Dedifferentiated amniotic fluid mesenchymal stem cell (primary cell): ENCODE measurements at regions not wholly inside any gene's neighbourhood (a gene's known extent, or its start where the extent isn't known, plus 50 kb on each side); places are given as distances from the start of the nearest gene placed in this dataset.
"Not testable (repeated sequence)": the region's sequence is repeated elsewhere in the genome, so short reads cannot be mapped to it uniquely, and the experiment has no call there.

ENCODE experiments used
- DNase-seq: peaks from one replicate; pipeline ENCODE4 v3.0.0-alpha.2; 2016; ENCODE audit errors: extremely low spot score

GRCh38 chr2:117199511-117199910 lies 615.0 kb upstream of the DDX18 start:
- DNase-seq = no peak

GRCh38 chr2:117212562-117212961 lies 601.9 kb upstream of the DDX18 start:
- no peak for DNase-seq

DNA sequence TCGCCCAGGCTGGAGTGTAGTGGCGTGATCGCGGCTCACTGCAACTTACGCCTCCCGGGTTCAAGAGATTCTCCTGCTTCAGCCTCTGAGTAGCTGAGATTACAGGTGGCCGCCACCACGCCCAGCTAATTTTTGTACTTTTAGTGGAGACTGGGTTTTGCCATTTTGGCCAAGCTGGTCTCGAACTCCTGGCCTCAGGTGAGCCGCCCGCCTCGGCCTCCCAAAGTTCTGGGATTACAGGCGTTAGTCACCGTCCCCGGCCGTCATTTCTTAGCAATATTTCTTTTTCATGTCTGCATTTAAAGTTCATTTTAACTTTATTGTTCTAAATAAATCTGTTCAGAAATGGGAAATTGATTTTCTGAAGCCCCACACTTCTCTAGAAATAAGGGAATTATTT lies 597.3 kb upstream of the DDX18 start:
- no peak for DNase-seq

DNA sequence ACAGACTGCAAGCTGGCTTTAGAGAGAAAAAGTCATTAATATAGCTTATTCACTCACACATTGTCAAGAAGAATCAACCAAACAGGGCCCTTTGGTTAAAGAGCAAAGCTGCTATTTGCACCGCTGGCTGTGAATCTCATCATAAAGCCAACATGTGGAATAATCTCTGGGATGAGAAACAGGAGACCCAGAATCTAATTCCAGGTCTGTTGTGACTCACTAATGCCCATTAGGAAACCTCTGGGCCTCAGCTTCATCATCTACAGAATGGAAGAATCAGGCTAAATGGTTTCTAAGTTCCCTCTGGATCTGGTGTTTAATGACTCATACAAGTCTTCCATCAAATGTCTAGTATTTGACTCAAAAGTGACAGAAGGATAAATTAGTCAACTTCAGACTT lies 591.7 kb upstream of the DDX18 start:
- DNase-seq = no peak

GRCh38 chr2:117232305-117232704 lies 582.2 kb upstream of the DDX18 start:
- DNase-seq = no peak

- DNase-seq = no peak
These were observed 557.1 kb upstream of the DDX18 start for GRCh38 chr2:117257362-117257761.

GRCh38 chr2:117269574-117269973 lies 544.9 kb upstream of the DDX18 start:
- DNase-seq = no peak

DNA sequence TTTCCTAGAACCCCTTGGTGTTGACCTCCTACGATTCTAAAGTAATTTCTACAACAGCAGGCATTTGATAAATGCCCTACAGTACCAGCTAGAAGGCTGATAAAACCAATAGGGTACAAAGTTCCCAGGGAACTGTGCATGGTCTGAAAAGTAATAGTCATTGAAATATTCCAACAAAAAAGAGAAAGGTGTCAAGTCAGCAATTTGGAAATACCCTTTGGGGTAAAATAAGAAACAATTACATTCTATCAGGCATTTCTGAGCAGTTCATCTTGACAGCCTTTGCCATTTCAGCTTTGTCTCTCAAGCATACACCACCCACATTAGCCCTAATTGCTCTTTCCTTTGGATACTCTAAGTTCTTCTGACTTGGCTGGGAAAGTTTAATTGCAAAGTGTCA lies 542.9 kb upstream of the DDX18 start:
- DNase-seq = no peak

DNA sequence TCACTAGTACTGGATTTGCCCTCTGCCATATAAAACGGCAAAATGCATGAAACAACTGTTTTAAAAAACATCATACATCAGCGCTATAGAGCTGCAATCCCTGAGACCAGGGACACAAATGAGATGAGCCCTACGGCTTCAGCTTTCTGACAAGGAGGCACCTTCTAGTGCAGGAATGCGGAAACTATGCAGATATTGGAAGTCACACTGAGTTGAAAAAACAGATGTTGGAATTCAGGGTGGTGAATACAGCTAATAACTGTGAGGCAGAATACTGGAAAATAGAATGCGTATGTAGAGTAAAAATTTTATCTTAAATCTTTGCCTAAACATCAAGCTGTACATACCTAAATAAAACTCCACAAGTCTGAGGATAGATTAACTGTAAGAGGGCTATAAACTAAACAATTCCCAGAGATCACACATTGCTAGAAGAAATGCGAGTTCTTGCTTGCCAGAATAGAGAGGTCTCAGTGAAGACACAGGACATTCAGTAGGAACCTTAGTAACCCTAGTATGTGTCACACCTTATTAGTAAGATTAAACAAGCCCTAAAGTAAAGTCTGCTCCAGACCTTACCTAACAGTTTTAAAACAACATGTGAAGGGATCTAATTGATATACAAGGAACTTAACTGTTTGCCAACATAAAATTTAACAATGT lies 541.4 kb upstream of the DDX18 start:
- no peak for DNase-seq

- peak; percentile 3 for DNase-seq
These were observed 521.5 kb upstream of the DDX18 start for GRCh38 chr2:117293012-117293411.

- DNase-seq = peak; percentile 9
These were observed 515.0 kb upstream of the DDX18 start for GRCh38 chr2:117299451-117299850.

GRCh38 chr2:117308861-117309770 lies 505.4 kb upstream of the DDX18 start:
- DNase-seq = no peak

- no peak for DNase-seq
These were observed 492.7 kb upstream of the DDX18 start for GRCh38 chr2:117321816-117322215.

DNA sequence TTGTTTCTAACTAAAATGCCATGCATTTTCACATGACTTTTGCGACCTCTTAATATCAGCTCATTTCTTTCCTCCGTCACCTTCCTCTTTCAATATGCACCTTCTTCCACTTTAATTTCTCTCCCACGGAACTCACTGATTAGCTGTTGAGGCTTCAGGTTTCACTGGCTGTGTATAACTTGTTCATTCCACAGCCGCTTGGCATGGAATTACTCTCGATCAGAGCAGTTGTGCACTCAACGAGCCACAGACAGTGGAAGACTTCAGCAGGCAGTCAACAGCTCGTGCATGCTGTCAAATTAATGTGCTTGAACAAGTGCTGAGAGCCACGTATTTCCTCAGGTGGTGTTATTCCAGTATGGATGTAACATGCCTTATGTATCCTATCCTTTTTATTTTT lies 491.2 kb upstream of the DDX18 start:
- no peak for DNase-seq

GRCh38 chr2:117330641-117331040 lies 483.9 kb upstream of the DDX18 start:
- DNase-seq = no peak

DNA sequence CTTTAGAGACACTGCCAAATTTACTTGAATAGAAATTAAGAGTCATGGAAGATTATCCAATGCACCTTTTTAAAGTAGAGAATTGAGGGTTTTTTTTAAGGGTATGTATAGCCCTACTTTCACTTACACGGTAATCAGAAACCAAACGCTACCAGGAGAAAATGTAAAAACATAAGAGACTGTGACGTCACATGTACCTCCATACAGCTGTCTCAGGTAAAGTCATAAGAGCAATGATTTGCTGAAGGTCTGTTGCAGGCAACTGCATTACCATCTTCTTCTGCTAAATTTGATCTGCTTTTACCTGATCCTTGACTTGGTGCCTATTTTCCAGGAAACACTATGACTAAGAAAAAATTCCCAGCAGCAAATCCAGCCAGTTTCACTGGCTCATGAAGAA lies 478.5 kb upstream of the DDX18 start:
- DNase-seq = no peak

- DNase-seq = no peak
These were observed 478.0 kb upstream of the DDX18 start for GRCh38 chr2:117336496-117336895.

GRCh38 chr2:117337981-117338380 lies 476.5 kb upstream of the DDX18 start:
- DNase-seq = not testable (repeated sequence)

DNA sequence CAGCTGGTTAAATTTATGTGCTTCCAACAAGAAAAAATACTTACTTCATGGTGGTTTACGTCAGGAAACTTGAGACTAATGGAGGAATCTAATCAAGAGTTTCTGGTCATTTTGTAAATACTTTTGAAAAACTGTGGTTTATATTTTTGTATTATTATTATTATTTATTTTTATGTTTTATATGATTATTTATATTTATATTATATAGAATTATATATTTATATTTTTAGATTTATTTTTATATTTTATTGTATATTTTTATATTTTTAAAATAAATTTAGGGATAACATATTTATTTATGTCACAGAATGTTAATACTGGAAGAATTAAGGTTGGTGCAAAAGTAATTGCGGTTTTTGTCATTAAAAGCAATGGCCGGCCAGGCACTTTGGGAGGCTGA lies 474.5 kb upstream of the DDX18 start:
- DNase-seq = no peak

DNA sequence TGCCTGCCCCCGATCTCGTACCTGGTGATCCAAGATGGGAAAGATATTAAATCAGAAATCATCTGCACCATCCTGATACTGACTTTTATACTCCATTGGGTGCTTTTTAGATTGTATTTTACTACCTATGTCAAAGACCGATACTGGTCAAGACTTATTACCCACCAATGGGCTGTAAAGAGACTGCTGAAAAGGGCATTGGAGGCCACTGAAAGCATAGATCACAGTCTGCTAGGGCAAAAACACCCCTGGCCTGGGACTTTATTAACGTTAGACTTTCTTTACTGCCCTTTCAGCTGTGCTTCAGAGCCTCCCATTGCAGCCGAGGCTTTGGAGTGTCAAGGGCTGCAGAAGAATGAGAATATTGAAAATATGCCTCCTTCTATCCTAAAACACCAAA lies 472.8 kb upstream of the DDX18 start:
- no peak for DNase-seq

- no peak for DNase-seq
These were observed 472.1 kb upstream of the DDX18 start for GRCh38 chr2:117342415-117342814.

GRCh38 chr2:117349687-117350086 lies 464.8 kb upstream of the DDX18 start:
- no peak for DNase-seq

- DNase-seq = no peak
These were observed 463.1 kb upstream of the DDX18 start for GRCh38 chr2:117351396-117351795.
